DND-41 (cell line): ENCODE measurements at regions not wholly inside any gene's neighbourhood (a gene's known extent, or its start where the extent isn't known, plus 50 kb on each side); places are given as distances from the start of the nearest gene placed in this dataset.
"Not testable (repeated sequence)": the region's sequence is repeated elsewhere in the genome, so short reads cannot be mapped to it uniquely, and the experiment has no call there.

Experiments
- ATAC-seq: fragments of 200-7000 bp; cut with Tn5 transposase; 3 replicates; pipeline ENCODE4 v1.9.1; 2021; ENCODE audit warnings: low read depth; ENCODE audit not compliant: insufficient read depth
- DNase-seq: peaks from one replicate; pipeline ENCODE4 v3.0.0-alpha.2; 2020
- H2AFZ ChIP-seq: 2 replicates; pipeline ENCODE4 v1.6.0; 2012; ENCODE audit warnings: low read depth, low read length
- H3K27ac ChIP-seq: 2 replicates; pipeline ENCODE4 v1.5.1; 2012; ENCODE audit warnings: low read length, inconsistent platforms
- H3K27me3 ChIP-seq: fragments of 200-600 bp; sonication (generic); 2 replicates; pipeline ENCODE4 v1.6.0; 2012; ENCODE audit warnings: low read length, mild to moderate bottlenecking, inconsistent platforms; ENCODE audit not compliant: insufficient read depth, poor library complexity
- H3K36me3 ChIP-seq: 2 replicates; pipeline ENCODE4 v1.5.1; 2012; ENCODE audit warnings: low read length, inconsistent platforms; ENCODE audit not compliant: insufficient read depth
- H3K4me1 ChIP-seq: 2 replicates; pipeline ENCODE4 v1.5.1; 2012; ENCODE audit warnings: mild to moderate bottlenecking, low read length; ENCODE audit not compliant: insufficient read depth
- H3K4me2 ChIP-seq: 2 replicates; pipeline ENCODE4 v1.6.0; 2012; ENCODE audit warnings: mild to moderate bottlenecking, moderate library complexity, low read length, inconsistent platforms; ENCODE audit not compliant: insufficient read depth
- H3K4me3 ChIP-seq, 2 experiments: fragments of 200-600 bp in 1 of 2; shearing (Covaris generic) in 1 of 2; 2 replicates each; pipeline ENCODE4 v1.5.1; 2012 to 2016; ENCODE audit warnings: inconsistent platforms in 2 of 2, low read length in 2 of 2, mild to moderate bottlenecking in 2 of 2, low read depth in 1 of 2, moderate library complexity in 1 of 2
- H3K79me2 ChIP-seq: 2 replicates; pipeline ENCODE4 v1.6.0; 2012; ENCODE audit warnings: low read length, inconsistent platforms; ENCODE audit not compliant: insufficient read depth
- H3K9ac ChIP-seq: 2 replicates; pipeline ENCODE4 v1.6.0; 2012; ENCODE audit warnings: low read depth, mild to moderate bottlenecking, inconsistent platforms, low read length, moderate library complexity
- H3K9me3 ChIP-seq: 2 replicates; pipeline ENCODE4 v1.5.1; 2012; ENCODE audit warnings: low read length, moderate library complexity, mild to moderate bottlenecking, inconsistent platforms; ENCODE audit not compliant: insufficient read depth, severe bottlenecking
- H4K20me1 ChIP-seq: 2 replicates; pipeline ENCODE4 v1.6.0; 2012; ENCODE audit warnings: low read length; ENCODE audit not compliant: insufficient read depth
- CTCF ChIP-seq: IDR thresholded peaks from 2 replicates; pipeline ENCODE4 v1.5.1; 2012; ENCODE audit warnings: borderline replicate concordance, low read length, moderate library complexity, mild to moderate bottlenecking; ENCODE audit not compliant: poor library complexity, severe bottlenecking; ENCODE audit errors: extremely low read depth
- EZH2 ChIP-seq: IDR thresholded peaks from 3 replicates; pipeline ENCODE4 v1.6.1; 2012; ENCODE audit warnings: borderline replicate concordance, low read depth, mild to moderate bottlenecking, moderate library complexity, low read length, inconsistent platforms; ENCODE audit not compliant: severe bottlenecking

GRCh38 chr7:29639886-29640595, 76.4 kb downstream of the PRR15 start:
- DNase-seq (no peak), ATAC-seq (no peak)
- H3K4me1 ChIP-seq = no peaks in the 10 kb centered on the region
- H3K27me3 ChIP-seq = no peaks in the 10 kb centered on the region
- no peaks in the 10 kb centered on the region for H3K36me3 ChIP-seq
- H3K9me3 ChIP-seq = no peaks in the 10 kb centered on the region
- no peak overlapping the region for H3K4me3 ChIP-seq
- H3K79me2 ChIP-seq = no peaks in the 10 kb centered on the region
- H4K20me1 ChIP-seq = peaks cover 4% of the 10 kb centered on the region; the same call in 1 of the 2 replicates
- no peak overlapping the region for H3K4me2 ChIP-seq
- TF ChIP-seq CTCF (no peak), EZH2 (no peak)
- H3K9ac ChIP-seq = no peak overlapping the region
- no peak overlapping the region for H2AFZ ChIP-seq
- no peak overlapping the region for H3K27ac ChIP-seq

- no peak overlapping the region for H2AFZ ChIP-seq
- H3K9ac ChIP-seq = no peak overlapping the region
- peaks cover 9% of the 10 kb centered on the region; the same call in 1 of the 2 replicates for H4K20me1 ChIP-seq
- no peak overlapping the region for H3K4me3 ChIP-seq
- H3K4me2 ChIP-seq = no peak overlapping the region
- H3K79me2 ChIP-seq = no peaks in the 10 kb centered on the region
- H3K27ac ChIP-seq = no peak overlapping the region
- H3K27me3 ChIP-seq = no peaks in the 10 kb centered on the region
- ATAC-seq (no peak), DNase-seq (no peak)
- TF ChIP-seq EZH2 = no peak
- TF ChIP-seq CTCF = no peak
- no peaks in the 10 kb centered on the region for H3K4me1 ChIP-seq
- H3K9me3 ChIP-seq = no peaks in the 10 kb centered on the region
- H3K36me3 ChIP-seq = no peaks in the 10 kb centered on the region
These were observed 78.0 kb downstream of the PRR15 start for GRCh38 chr7:29641651-29642050.

- Histone ChIP-seq H3K9ac (no peak overlapping the region), H3K9me3 (no peaks in the 10 kb centered on the region), H4K20me1 (peaks cover 13% of the 10 kb centered on the region; the same call in 1 of the 2 replicates), H3K27me3 (no peaks in the 10 kb centered on the region), H3K4me2 (no peak overlapping the region), H3K4me1 (no peaks in the 10 kb centered on the region), H3K27ac (no peak overlapping the region), H3K79me2 (no peaks in the 10 kb centered on the region), H3K36me3 (no peaks in the 10 kb centered on the region), H2AFZ (no peak overlapping the region), H3K4me3 (no peak overlapping the region)
- ATAC-seq (no peak), DNase-seq (no peak)
- no peak for TF ChIP-seq CTCF
- TF ChIP-seq EZH2 = no peak
These were observed 79.0 kb downstream of the PRR15 start for GRCh38 chr7:29642494-29643155.

GRCh38 chr7:29646116-29646515, 82.5 kb downstream of the PRR15 start:
- H3K4me1 ChIP-seq, H3K4me3 ChIP-seq, H3K79me2 ChIP-seq, H3K27me3 ChIP-seq, H3K27ac ChIP-seq, DNase-seq, H3K9ac ChIP-seq, H3K9me3 ChIP-seq, H3K4me2 ChIP-seq, ATAC-seq, H3K36me3 ChIP-seq, H2AFZ ChIP-seq: not testable (repeated sequence)
- peaks cover 20% of the 10 kb centered on the region; the same call in 1 of the 2 replicates for H4K20me1 ChIP-seq
